ENCODE measurements at regions not wholly inside any gene's neighbourhood (a gene's known extent, or its start where the extent isn't known, plus 50 kb on each side); places are given as distances from the start of the nearest gene placed in this dataset.
"Not testable (repeated sequence)": the region's sequence is repeated elsewhere in the genome, so short reads cannot be mapped to it uniquely, and the experiment has no call there.

DNA sequence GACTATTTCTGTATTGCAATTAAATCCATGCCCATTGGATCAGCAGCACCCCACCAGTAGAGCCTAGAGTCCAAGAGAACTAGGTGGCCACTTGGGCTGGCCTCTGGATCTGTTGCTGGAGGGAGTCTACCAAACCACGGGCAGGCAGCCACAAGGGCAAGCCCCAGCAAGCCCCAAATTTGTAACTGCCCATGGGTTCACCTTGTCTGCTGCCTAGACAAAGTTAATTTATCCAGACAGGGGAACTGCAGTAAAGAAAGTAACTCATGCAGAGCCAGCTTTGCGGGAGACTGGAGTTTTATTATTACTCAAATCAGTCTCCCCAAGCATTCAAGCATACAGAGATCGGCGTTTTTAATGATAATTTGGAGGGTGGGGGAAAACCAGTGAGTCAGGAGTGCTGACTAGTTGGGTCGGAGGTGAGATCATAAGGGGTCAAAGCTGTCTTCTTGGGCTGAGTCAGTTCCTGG lies 74.0 kb upstream of the TERB2 start:
- Mint-ChIP-seq H3K9me3 (peaks cover 3 to 23% (median 7%) of the 10 kb centered on the region in 7 donors), H3K4me1 (no peaks in the 10 kb centered on the region), H3K4me3 (no peak overlapping the region), H3K36me3 (no peaks in the 10 kb centered on the region), H3K27ac (no peak overlapping the region), H3K27me3 (ENCODE audit: low read depth in 3 of 3) (peaks cover 0 to 5% (median 3%) of the 10 kb centered on the region in 3 donors)
- Histone ChIP-seq H3K27ac (ENCODE audit: low read depth in 1 of 2, low read length in 2 of 2) (no peak overlapping the region), H3K9me3 (replicated peaks in 1 of 2; ENCODE audit: control insufficient read depth in 1 of 2, insufficient read depth in 1 of 2, low read length in 2 of 2) (peaks cover 6 to 8% of the 10 kb centered on the region in 2 donors), H3K27me3 (ENCODE audit: control insufficient read depth in 2 of 2, insufficient read depth in 2 of 2, low read length in 2 of 2) (no peaks in the 10 kb centered on the region), H3K4me3 (replicated peaks in 1 of 3; ENCODE audit: low read depth in 2 of 3, low read length in 3 of 3) (no peak overlapping the region), H3K4me1 (ENCODE audit: control insufficient read depth in 1 of 2, insufficient read depth in 2 of 2, low read length in 2 of 2) (no peaks in the 10 kb centered on the region), H3K9ac (ENCODE audit: insufficient read depth, low read length, poor library complexity, severe bottlenecking) (no peak overlapping the region), H4K20me1 (ENCODE audit: insufficient read depth, low read length) (no peaks in the 10 kb centered on the region), H3K4me2 (replicated peaks; ENCODE audit: extremely low read depth, low read length, poor library complexity, severe bottlenecking) (no peak overlapping the region), H3K79me2 (ENCODE audit: insufficient read depth, low read length) (no peaks in the 10 kb centered on the region), H2AFZ (ENCODE audit: insufficient read depth, low read depth, low read length, poor library complexity, severe bottlenecking) (no peak overlapping the region), H3K36me3 (replicated peaks in 1 of 2; ENCODE audit: control insufficient read depth in 1 of 2, insufficient read depth in 2 of 2, low read length in 2 of 2) (no peaks in the 10 kb centered on the region)
- intact Hi-C loops (cut with micrococcal nuclease), result no loop called here
- WGBS (ENCODE audit: insufficient coverage), result 100% methylated on average over 1 of the region's 5 CpGs
- DNase-seq, result no peak
- no peak for TF ChIP-seq CTCF (IDR thresholded peaks at IDR 0.05)

DNA sequence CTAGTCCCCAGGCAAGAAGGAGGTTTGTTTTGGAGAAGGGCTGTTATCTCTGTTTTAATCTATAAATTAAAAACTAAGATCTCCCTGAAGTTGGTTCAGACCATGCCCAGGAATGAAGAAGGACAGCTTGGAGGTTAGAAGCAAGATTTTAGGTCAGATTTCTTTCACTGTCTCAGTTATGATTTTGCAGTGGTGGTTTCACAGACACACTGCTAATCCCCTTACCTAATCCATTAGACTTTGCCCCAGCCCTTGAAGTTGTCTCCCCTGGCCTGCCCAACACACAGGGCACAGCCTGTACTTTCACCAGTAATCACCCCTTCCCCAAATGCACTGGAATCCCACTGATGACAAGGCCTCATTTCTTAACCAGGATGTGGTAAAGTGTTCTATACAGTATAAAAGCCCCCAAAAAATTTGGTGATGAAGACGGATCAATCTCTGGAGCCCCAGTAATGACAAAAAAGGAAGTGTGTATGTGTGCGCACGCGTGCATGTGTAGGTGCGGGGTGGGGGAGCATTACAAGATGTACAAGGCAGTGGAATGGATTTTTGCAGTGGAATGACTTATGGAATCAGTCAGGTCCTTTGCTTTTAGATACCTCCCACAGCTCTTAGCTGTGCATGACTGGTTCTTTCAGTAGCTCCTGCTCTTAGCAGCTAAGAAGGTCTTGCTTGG lies 73.1 kb upstream of the TERB2 start:
- DNase-seq, result no peak
- Histone ChIP-seq H3K79me2 (ENCODE audit: insufficient read depth, low read length) (no peaks in the 10 kb centered on the region), H2AFZ (ENCODE audit: insufficient read depth, low read depth, low read length, poor library complexity, severe bottlenecking) (no peak overlapping the region), H3K36me3 (replicated peaks in 1 of 2; ENCODE audit: control insufficient read depth in 1 of 2, insufficient read depth in 2 of 2, low read length in 2 of 2) (no peaks in the 10 kb centered on the region), H3K4me2 (replicated peaks; ENCODE audit: extremely low read depth, low read length, poor library complexity, severe bottlenecking) (no peak overlapping the region), H3K4me1 (ENCODE audit: control insufficient read depth in 1 of 2, insufficient read depth in 2 of 2, low read length in 2 of 2) (no peaks in the 10 kb centered on the region), H3K27ac (ENCODE audit: low read depth in 1 of 2, low read length in 2 of 2) (no peak overlapping the region), H3K4me3 (replicated peaks in 1 of 3; ENCODE audit: low read depth in 2 of 3, low read length in 3 of 3) (no peak overlapping the region), H4K20me1 (ENCODE audit: insufficient read depth, low read length) (no peaks in the 10 kb centered on the region), H3K9me3 (replicated peaks in 1 of 2; ENCODE audit: control insufficient read depth in 1 of 2, insufficient read depth in 1 of 2, low read length in 2 of 2) (peaks cover 0 to 4% of the 10 kb centered on the region in 2 donors), H3K27me3 (ENCODE audit: control insufficient read depth in 2 of 2, insufficient read depth in 2 of 2, low read length in 2 of 2) (no peaks in the 10 kb centered on the region), H3K9ac (ENCODE audit: insufficient read depth, low read length, poor library complexity, severe bottlenecking) (no peak overlapping the region)
- 92% methylated on average over 5 of the region's 5 CpGs for WGBS (ENCODE audit: insufficient coverage)
- no peak overlapping the region for H3K4me3 Mint-ChIP-seq
- no peaks in the 10 kb centered on the region for H3K36me3 Mint-ChIP-seq
- intact Hi-C loops (cut with micrococcal nuclease), result no loop called here
- H3K27me3 Mint-ChIP-seq (ENCODE audit: low read depth in 3 of 3), result peaks cover 0 to 2% (median 0%) of the 10 kb centered on the region in 3 donors
- TF ChIP-seq CTCF (IDR thresholded peaks at IDR 0.05), result no peak
- H3K4me1 Mint-ChIP-seq, result no peaks in the 10 kb centered on the region
- H3K27ac Mint-ChIP-seq, result no peak overlapping the region
- H3K9me3 Mint-ChIP-seq, result peaks cover under 1 to 20% (median 4%) of the 10 kb centered on the region in 7 donors

DNA sequence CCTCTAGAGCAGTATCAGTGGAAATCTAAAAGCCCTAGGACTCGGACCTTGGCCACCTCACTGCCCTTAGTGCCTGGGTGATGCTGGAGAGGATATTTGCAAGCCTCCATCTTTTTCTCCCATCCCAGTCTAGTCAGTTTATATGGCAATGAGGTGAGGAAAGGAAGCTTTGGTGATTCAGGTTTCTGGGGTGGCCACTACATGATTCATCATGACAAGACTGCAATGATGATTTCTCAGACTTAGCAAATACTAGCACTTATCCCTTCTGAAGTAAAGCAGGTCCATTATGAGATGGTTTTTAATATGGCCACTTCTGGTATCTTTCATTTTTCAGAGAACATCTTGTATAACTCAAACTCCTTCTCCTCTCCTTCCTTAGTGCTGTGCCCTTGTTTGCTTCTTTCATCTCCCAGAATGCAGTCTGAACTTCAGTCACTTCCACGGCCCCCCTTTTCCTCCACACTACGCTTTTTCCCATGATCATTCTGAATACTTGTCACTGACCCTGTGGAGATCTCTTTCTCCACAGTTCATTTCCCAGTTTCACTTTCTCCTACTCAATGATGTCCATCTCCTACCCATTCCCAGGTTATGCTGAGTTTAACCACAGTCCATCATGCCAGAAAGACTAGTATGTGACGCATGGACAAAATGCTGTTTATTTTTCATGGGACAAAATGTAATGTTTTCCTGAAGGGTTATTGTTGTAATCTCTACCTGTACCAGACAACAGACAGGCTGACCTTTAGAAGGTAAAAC lies 57.4 kb upstream of the TERB2 start:
- no CpG with 5 or more reads among the region's 4 CpGs for WGBS (ENCODE audit: insufficient coverage)
- intact Hi-C loops (cut with micrococcal nuclease); H3K4me2 ChIP-seq (replicated peaks; ENCODE audit: extremely low read depth, low read length, poor library complexity, severe bottlenecking): not testable (repeated sequence)

More for the DNA sequence above, 57.4 kb upstream of the TERB2 start:
- H3K27me3 ChIP-seq (ENCODE audit: control insufficient read depth in 2 of 2, insufficient read depth in 2 of 2, low read length in 2 of 2); H3K36me3 ChIP-seq (replicated peaks in 1 of 2; ENCODE audit: control insufficient read depth in 1 of 2, insufficient read depth in 2 of 2, low read length in 2 of 2); DNase-seq; H3K27ac Mint-ChIP-seq; H3K4me3 ChIP-seq (replicated peaks in 1 of 3; ENCODE audit: low read depth in 2 of 3, low read length in 3 of 3); H3K9ac ChIP-seq (ENCODE audit: insufficient read depth, low read length, poor library complexity, severe bottlenecking); H3K4me1 Mint-ChIP-seq; H4K20me1 ChIP-seq (ENCODE audit: insufficient read depth, low read length); H3K79me2 ChIP-seq (ENCODE audit: insufficient read depth, low read length); H3K27me3 Mint-ChIP-seq (ENCODE audit: low read depth in 3 of 3); H3K4me1 ChIP-seq (ENCODE audit: control insufficient read depth in 1 of 2, insufficient read depth in 2 of 2, low read length in 2 of 2); H3K27ac ChIP-seq (ENCODE audit: low read depth in 1 of 2, low read length in 2 of 2); H2AFZ ChIP-seq (ENCODE audit: insufficient read depth, low read depth, low read length, poor library complexity, severe bottlenecking); H3K9me3 ChIP-seq (replicated peaks in 1 of 2; ENCODE audit: control insufficient read depth in 1 of 2, insufficient read depth in 1 of 2, low read length in 2 of 2); H3K36me3 Mint-ChIP-seq; H3K9me3 Mint-ChIP-seq; H3K4me3 Mint-ChIP-seq: not testable (repeated sequence)
